ENCODE measurements at regions not wholly inside any gene's neighbourhood (a gene's known extent, or its start where the extent isn't known, plus 50 kb on each side); places are given as distances from the start of the nearest gene placed in this dataset.
"Not testable (repeated sequence)": the region's sequence is repeated elsewhere in the genome, so short reads cannot be mapped to it uniquely, and the experiment has no call there.

DNA sequence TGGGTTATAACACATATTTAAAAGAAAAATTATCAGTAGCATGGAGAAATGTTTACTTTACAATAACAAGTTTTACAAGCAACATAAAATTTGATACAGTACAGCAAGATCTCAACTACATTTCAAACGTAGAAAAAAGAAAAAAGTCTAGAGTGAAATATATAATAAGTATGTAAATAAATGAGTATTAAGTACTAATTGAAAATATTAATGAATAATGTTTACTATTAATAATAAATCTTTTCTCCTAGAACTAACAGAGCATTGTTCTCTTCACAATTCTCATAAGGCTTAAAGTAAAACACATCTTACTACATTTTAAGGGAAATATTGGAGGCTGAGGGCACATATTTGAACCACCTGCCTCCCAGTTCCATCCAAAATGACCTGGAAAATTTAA lies 72.1 kb downstream of the TMEM212 start:
- no peak for DNase-seq (ENCODE audit: low spot score)

- DNase-seq (ENCODE audit: low spot score): no peak
Measured at GRCh38 chr3:171916888-171917287, 73.7 kb downstream of the TMEM212 start.

DNA sequence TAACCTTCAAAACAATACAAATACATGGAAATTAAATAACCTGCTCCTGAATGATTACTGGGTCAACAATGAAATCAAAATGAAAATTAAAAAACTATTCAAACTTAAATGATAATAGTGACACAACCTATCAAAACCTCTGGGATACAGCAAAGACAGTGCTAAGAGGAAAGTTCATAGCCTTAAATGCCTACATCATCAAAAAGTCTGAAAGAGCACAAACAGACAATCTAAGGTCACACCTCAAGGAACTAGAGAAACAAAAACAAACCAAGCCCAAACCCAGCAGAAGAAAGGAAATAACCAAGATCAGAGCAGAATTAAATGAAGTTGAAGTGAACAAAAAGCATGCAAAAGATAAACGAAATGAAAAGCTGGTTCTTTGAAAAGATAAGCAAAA lies 79.5 kb downstream of the TMEM212 start:
- DNase-seq (ENCODE audit: low spot score): not testable (repeated sequence)

DNA sequence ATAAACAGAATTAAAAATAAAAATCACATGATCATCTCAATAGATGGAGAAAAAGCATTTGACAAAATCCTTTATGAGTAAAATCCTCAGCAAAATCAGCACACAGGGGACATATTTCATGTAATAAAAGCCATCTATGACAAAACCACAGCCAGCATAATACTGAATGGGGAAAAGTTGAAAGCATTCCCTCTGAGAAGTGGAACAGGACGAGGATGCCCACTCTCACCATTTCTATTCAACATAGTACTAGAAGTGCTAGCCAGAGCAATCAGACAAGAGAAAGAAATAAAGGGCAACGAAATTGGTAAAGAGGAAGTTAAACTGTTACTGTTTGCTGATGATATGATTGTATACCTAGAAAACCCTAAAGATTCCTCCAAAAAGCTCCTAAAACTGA lies 80.5 kb downstream of the TMEM212 start:
- not testable (repeated sequence) for DNase-seq (ENCODE audit: low spot score)

GRCh38 chr3:171924864-171925263 lies 81.7 kb downstream of the TMEM212 start:
- DNase-seq (ENCODE audit: low spot score): not testable (repeated sequence)

GRCh38 chr3:171932153-171932611 lies 89.0 kb downstream of the TMEM212 start:
- DNase-seq (ENCODE audit: low spot score): no peak

DNA sequence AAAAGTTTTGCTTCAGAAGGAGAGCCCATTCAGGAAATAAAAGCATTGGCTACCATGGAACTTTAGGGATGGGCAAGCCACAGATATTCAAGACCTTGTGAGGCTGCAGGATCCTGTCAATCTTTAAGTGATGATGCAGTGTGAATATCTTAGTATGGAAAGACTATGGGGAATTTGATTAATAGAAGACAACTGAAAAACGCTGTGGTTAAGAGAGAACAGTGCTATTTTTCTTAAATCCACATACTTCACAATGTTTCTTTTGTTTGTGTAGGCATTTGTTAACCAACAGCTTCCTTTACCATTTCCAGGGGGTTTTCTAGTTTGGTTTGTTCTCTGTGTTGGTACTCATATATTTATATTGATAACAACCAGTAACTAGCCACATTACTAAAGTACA lies 90.3 kb downstream of the TMEM212 start:
- no peak for DNase-seq (ENCODE audit: low spot score)

DNA sequence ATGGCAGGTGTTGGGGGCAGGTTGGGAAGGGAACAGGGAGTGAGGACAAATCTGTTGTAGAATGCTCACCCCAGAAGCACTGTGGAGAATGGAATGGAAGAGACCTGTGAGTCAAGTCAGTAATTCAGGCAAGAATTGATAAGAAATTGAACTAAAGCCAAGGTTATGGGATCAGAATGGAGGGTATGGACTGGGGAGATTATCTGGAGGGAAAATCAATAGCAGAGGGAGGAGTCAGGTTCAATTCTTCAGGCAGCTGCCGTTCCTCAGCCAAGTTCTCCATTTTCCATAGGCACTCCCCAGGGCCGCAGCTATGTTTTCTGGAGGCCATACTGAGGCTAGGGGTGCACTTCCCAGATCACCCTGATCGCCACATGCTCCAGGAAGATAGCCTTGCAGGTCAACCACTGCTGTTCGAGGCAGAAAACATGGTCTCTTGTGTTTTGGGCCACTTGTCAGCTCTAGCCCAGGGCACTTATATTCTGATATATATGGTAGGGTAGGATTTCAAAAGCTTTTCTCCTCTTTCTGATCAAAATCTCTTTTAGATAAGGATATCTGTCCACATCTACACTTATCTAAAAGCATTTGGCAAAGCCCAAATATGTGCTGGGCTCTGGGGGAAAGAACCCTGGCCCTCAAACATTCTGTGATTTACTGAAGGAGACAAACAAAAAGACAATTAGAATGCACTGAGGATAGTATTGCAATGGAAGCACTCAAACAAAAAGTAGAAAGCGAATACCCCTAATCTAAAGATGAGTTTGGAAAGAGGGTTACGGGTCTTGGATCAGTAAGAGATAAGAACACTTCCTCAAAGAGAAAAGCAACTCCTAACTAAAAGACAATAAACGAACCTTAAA lies 92.3 kb downstream of the TMEM212 start:
- DNase-seq (ENCODE audit: low spot score): no peak

- no peak for DNase-seq (ENCODE audit: low spot score)
Measured at GRCh38 chr3:171936191-171936841, 93.2 kb downstream of the TMEM212 start.

DNA sequence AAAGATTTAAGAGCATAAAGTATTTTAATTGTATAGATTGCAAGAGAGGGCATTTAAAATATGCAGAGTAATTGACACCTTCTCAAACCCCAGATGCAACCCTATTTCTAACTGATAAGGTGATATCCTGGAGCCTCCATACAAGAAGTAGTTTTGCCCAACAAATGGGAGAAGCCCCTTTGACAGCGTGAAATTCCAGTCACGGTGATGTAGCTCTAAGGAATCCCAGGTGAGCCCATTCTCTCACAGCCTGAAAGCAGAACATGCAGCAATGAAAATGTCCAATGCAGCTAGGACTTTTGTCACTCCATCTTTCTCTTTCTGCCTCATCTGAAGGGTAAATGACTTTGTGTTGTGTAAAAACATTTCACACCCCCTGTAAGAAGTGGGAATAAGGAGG lies 96.4 kb downstream of the TMEM212 start:
- DNase-seq (ENCODE audit: low spot score): no peak

DNA sequence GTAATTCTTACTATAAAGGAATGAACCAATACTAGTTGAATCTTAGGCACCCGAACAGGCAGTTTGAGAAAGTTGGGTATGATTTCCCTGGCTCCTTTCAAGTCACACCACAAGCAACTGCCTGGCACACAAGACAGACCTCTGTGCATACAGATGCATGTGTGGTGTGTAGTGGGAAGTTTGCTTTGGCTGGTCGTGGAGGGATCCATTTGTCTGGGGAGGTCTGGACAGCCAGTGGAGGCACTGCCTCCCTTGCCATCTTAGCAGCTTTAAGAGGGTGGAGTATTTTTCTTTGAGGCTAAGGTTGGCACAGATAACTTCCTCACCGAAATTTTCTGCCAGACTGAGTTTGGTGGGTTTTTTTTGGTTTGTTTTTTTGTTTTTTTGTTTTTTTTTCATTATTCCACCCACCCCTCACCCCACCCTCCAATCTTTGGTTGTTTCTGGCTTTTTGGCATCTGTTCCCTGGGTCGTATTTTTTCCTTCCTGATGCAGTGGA lies 97.1 kb downstream of the TMEM212 start:
- DNase-seq (ENCODE audit: low spot score): no peak

DNA sequence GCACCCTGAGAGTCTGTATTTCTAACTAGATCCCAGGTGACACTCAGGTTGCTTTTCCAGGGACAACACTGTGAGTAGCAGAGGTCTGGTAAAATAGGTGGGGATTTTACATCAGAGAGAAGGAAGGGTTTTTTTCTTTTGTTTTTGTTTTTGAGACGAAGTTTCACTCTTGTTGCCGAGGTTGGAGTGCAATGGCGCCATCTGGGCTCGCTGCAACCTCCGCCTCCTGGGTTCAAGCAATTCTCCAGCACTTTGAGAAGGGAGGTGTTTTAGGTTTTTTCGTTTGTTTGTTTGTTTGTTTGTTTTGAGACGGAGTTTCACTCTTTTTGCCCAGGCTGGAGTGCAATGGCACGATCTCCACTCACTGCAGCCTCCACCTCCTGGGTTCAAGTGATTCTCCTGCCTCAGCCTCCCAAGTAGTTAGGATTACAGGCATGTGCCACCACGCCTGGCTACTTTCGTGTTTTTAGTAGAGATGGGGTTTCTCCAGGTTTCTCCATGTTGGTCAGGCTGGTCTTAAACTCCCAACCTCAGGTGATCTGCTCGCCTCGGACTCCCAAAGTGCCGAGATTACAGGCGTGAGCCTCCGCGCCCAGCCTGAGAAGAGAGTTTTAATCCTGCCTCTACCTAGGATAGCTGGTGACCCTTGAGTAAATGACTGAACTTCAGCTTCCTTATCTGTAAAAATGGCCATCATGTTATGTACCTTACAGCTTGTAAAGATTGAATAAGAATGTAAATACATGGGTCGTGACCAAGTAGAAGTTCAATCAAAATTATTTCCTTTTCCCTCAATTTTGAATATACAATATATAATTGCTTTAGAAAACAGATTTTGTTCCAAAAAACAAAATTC lies 95.9 kb upstream of the FNDC3B start:
- no peak for DNase-seq (ENCODE audit: low spot score)

DNA sequence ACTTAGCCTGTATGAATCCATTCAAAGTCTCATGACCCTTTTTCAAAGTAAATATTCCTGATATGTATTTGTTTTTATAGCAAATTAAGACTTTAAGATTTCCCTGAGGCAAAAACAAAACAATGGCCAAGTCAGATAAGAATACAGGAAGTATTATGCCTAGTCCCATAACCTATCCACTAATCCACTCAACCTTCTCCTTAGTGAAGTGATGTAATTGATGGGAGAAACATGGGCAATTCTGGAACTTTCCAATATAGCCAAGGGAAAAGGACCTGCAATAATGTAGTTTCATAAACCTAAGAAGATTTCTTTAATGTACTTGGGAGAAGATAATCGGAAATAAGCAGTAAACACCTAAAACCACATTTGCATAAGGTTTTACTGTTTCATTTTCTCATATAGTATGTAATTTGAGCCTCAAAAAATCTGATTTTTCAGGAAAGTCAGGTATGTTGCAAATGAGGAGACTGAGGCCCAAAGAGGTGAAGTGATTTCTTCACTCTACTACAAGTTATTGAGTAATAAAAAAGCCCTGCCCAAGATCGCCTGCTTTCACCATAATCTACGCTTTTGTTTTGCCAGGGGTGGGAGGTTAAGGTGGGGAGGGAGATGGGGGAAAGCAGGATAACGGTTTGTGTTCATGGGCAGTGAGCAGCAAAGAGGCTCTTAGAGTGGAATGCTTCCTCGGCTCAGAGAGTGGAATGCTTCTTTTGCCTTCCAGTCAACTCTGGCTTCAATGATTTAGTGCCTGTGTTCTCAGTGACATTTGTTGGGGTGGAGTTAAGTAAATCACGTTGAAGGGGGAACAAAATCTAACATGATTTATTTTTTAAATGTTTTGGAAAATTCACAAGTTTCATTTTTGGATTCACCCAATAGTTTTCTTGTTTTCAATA lies 95.0 kb upstream of the FNDC3B start:
- no peak for DNase-seq (ENCODE audit: low spot score)

GRCh38 chr3:171948674-171949073 lies 90.7 kb upstream of the FNDC3B start:
- DNase-seq (ENCODE audit: low spot score): no peak

- DNase-seq (ENCODE audit: low spot score): no peak
Measured at GRCh38 chr3:171949554-171949953, 89.8 kb upstream of the FNDC3B start.

DNA sequence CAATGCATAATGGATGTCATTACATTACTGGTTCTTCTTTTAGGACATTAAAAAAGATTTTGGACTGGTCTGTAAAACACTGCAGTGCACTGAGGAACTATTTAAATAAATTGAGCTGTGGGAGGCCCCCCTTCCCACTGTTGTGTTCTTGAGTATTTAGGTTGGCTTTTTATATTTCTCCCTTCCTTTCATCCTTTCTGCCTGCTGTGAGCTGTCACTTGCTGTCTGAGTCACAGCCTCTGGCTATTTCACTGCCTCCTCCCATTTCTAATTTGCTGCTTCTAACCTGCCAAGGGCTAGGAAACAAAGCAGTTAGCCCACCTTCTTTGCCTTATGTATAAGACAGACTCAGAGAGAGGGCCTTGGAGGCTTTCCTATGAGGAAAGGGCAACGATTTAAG lies 89.0 kb upstream of the FNDC3B start:
- DNase-seq (ENCODE audit: low spot score): no peak

- no peak for DNase-seq (ENCODE audit: low spot score)
Measured at GRCh38 chr3:171951597-171951996, 87.8 kb upstream of the FNDC3B start.

- no peak for DNase-seq (ENCODE audit: low spot score)
Measured at GRCh38 chr3:171953301-171954022, 85.9 kb upstream of the FNDC3B start.

- DNase-seq (ENCODE audit: low spot score): no peak
Measured at GRCh38 chr3:171954690-171955383, 84.5 kb upstream of the FNDC3B start.

GRCh38 chr3:171955598-171955997 lies 83.8 kb upstream of the FNDC3B start:
- no peak for DNase-seq (ENCODE audit: low spot score)
